HL-60 (cell line): ENCODE measurements at regions not wholly inside any gene's neighbourhood (a gene's known extent, or its start where the extent isn't known, plus 50 kb on each side); places are given as distances from the start of the nearest gene placed in this dataset.

Source experiments
- CTCF ChIP-seq: IDR thresholded peaks from one replicate; pipeline ENCODE4 v1.5.1; 2011; ENCODE audit warnings: low read length, control low read depth, inconsistent platforms; ENCODE audit not compliant: insufficient read depth
- GABPA ChIP-seq: IDR thresholded peaks from 2 replicates; pipeline ENCODE4 v1.6.1; 2012; ENCODE audit warnings: low read depth
- POLR2AphosphoS5 ChIP-seq: IDR thresholded peaks from 2 replicates; pipeline ENCODE4 v1.6.1; 2012; ENCODE audit warnings: low read depth
- REST ChIP-seq: IDR thresholded peaks from 2 replicates; pipeline ENCODE4 v1.6.1; 2012; ENCODE audit warnings: low read depth; ENCODE audit not compliant: insufficient replicate concordance
- SPI1 ChIP-seq: IDR thresholded peaks from 2 replicates; pipeline ENCODE4 v1.6.1; 2012; ENCODE audit warnings: low read depth, mild to moderate bottlenecking, borderline replicate concordance

- no peak for TF ChIP-seq POLR2AphosphoS5
- no peak for TF ChIP-seq CTCF
- TF ChIP-seq REST, result no peak
- no peak for TF ChIP-seq GABPA
- no peak for TF ChIP-seq SPI1
Measured at GRCh38 chr12:4144676-4145075, 128.9 kb upstream of the CCND2 start.
